Effector memory CD4-positive, alpha-beta T cell (primary cell): ENCODE measurements at regions not wholly inside any gene's neighbourhood (a gene's known extent, or its start where the extent isn't known, plus 50 kb on each side); places are given as distances from the start of the nearest gene placed in this dataset.
"Not testable (repeated sequence)": the region's sequence is repeated elsewhere in the genome, so short reads cannot be mapped to it uniquely, and the experiment has no call there.

Experiments
- DNase-seq, 3 donors: peaks; one replicate each; pipeline ENCODE4 v3.0.0-alpha.2; 2020
- H3K27ac ChIP-seq: 2 replicates; pipeline ENCODE4 v1.7.0; 2013; ENCODE audit warnings: mild to moderate bottlenecking, low read length, moderate library complexity; ENCODE audit not compliant: insufficient read depth, poor library complexity, severe bottlenecking
- H3K27me3 ChIP-seq: replicated peaks from 2 replicates; pipeline ENCODE4 v1.7.0; 2013; ENCODE audit warnings: mild to moderate bottlenecking, low read length; ENCODE audit not compliant: insufficient read depth, control insufficient read depth, poor library complexity, severe bottlenecking
- H3K36me3 ChIP-seq: 2 replicates; pipeline ENCODE4 v1.7.0; 2013; ENCODE audit warnings: mild to moderate bottlenecking, low read length, moderate library complexity; ENCODE audit not compliant: control insufficient read depth, insufficient read depth
- H3K4me1 ChIP-seq: 2 replicates; pipeline ENCODE4 v1.7.0; 2013; ENCODE audit warnings: low read length, mild to moderate bottlenecking; ENCODE audit not compliant: control insufficient read depth, insufficient read depth, poor library complexity, severe bottlenecking
- H3K4me3 ChIP-seq: 2 replicates; pipeline ENCODE4 v1.7.0; 2013; ENCODE audit warnings: low read length, low read depth, mild to moderate bottlenecking; ENCODE audit not compliant: insufficient read depth, poor library complexity, severe bottlenecking
- H3K9me3 ChIP-seq: 2 replicates; pipeline ENCODE4 v1.7.0; 2013; ENCODE audit warnings: mild to moderate bottlenecking, low read length, moderate library complexity; ENCODE audit not compliant: control insufficient read depth

DNA sequence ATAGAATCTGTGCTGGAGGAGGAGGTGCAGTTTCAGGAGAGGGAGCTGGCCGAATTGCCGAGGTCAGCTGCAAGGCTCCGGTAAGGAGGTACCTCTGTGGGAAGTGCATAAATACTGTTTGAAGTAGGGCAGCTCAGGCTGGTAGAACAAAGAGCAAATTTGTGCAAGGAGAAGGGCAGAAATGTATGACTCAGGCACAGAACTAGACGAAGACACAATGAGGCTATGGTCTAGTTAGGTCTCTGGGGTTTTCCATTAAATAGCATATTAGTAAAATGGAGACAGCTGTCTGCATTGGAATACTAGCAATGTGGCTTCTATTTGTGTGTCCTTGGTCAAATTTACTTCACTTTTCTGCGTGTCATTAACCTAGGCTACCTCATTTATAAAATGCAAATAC, 74.5 kb downstream of the PPIAL4C start:
- H3K4me3 ChIP-seq, H3K36me3 ChIP-seq, H3K9me3 ChIP-seq, H3K27ac ChIP-seq, DNase-seq, H3K27me3 ChIP-seq, H3K4me1 ChIP-seq: not testable (repeated sequence)

GRCh38 chr1:149664624-149665023, 81.0 kb downstream of the PPIAL4C start:
- not testable (repeated sequence) for H3K36me3 ChIP-seq, H3K4me3 ChIP-seq, H3K9me3 ChIP-seq, DNase-seq, H3K27ac ChIP-seq, H3K27me3 ChIP-seq, H3K4me1 ChIP-seq

DNA sequence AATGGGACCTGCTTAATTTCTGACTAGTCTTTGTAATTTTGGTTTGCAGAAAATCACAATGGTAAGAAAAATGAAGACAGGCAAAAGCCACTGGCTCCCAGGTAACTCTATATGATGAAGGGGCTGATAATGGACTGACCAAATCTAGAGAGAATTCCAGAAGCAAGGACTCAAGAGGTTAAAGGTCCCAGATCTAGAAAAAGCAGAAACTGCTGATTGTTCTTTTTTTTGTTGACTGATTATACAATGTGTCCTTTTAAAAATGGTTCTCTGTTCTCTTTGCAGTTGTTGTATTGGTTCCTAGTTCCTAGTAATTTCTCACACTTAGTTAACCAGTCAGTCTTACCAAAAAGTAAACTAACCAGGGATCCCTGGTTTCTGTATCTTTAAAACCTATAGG, 81.4 kb downstream of the PPIAL4C start:
- H3K9me3 ChIP-seq, H3K4me1 ChIP-seq, H3K27me3 ChIP-seq, H3K4me3 ChIP-seq, DNase-seq, H3K27ac ChIP-seq, H3K36me3 ChIP-seq: not testable (repeated sequence)

- H3K4me3 ChIP-seq, H3K36me3 ChIP-seq, H3K9me3 ChIP-seq, H3K27me3 ChIP-seq, H3K4me1 ChIP-seq, DNase-seq, H3K27ac ChIP-seq: not testable (repeated sequence)
Measured at GRCh38 chr1:149665528-149665927, 81.9 kb downstream of the PPIAL4C start.

GRCh38 chr1:149673231-149673909, 89.7 kb downstream of the PPIAL4C start:
- not testable (repeated sequence) for H3K9me3 ChIP-seq, H3K4me3 ChIP-seq

GRCh38 chr1:149674921-149675320, 91.3 kb downstream of the PPIAL4C start:
- not testable (repeated sequence) for H3K4me1 ChIP-seq, H3K36me3 ChIP-seq, H3K27ac ChIP-seq, H3K27me3 ChIP-seq, DNase-seq, H3K4me3 ChIP-seq, H3K9me3 ChIP-seq

More at GRCh38 chr1:149673231-149673909, 89.7 kb downstream of the PPIAL4C start:
- not testable (repeated sequence) for H3K36me3 ChIP-seq, DNase-seq, H3K4me1 ChIP-seq, H3K27me3 ChIP-seq, H3K27ac ChIP-seq

GRCh38 chr1:149677359-149677758, 93.7 kb downstream of the PPIAL4C start:
- H3K4me3 ChIP-seq, H3K27me3 ChIP-seq, H3K36me3 ChIP-seq, DNase-seq, H3K9me3 ChIP-seq, H3K4me1 ChIP-seq, H3K27ac ChIP-seq: not testable (repeated sequence)

GRCh38 chr1:149686593-149687238, 95.8 kb upstream of the FCGR1A start:
- H3K9me3 ChIP-seq, H3K27ac ChIP-seq, H3K36me3 ChIP-seq, H3K27me3 ChIP-seq, H3K4me3 ChIP-seq, DNase-seq, H3K4me1 ChIP-seq: not testable (repeated sequence)

- H3K4me3 ChIP-seq, H3K27me3 ChIP-seq, H3K9me3 ChIP-seq, H3K4me1 ChIP-seq, H3K27ac ChIP-seq, H3K36me3 ChIP-seq, DNase-seq: not testable (repeated sequence)
Measured at GRCh38 chr1:149691399-149691798, 91.1 kb upstream of the FCGR1A start.

GRCh38 chr1:149692804-149693539, 89.5 kb upstream of the FCGR1A start:
- H3K27ac ChIP-seq, H3K4me1 ChIP-seq, H3K9me3 ChIP-seq, H3K4me3 ChIP-seq, H3K36me3 ChIP-seq, H3K27me3 ChIP-seq: not testable (repeated sequence)
- peak in 1 of 3 donors; percentile 5 for DNase-seq
